ENCODE measurements at regions not wholly inside any gene's neighbourhood (a gene's known extent, or its start where the extent isn't known, plus 50 kb on each side); places are given as distances from the start of the nearest gene placed in this dataset.

DNA sequence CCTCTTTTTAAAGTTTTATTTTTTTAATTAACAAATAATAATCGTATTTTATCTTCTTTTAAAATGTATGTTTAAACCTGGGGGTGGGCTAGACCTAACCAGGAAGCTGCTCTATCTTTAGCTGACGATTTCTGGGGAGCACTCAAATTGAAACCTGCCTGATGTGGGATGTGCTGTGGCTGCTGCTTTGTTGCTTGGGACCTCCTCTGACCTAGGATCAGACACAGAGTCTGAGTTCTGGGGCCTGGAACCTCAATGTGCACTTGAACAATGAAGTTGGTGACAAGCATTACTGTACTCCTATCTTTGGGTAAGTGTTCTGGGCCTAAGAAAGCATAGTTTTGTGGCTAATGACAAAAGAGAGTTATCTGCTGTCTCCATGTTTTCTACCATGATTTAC lies 386.7 kb downstream of the DAD1 start:
- H3K14ac ChIP-seq (replicated peaks; ENCODE audit: low read depth, low read length), result no peak overlapping the region
- H2BK5ac ChIP-seq (ENCODE audit: low read depth, low read length, poor library complexity, severe bottlenecking), result no peak overlapping the region
- H3K23ac ChIP-seq (ENCODE audit: low read depth, low read length), result no peak overlapping the region
- ChIA-PET POLR2A (ENCODE audit: unreplicated experiment) (no interaction called here), CTCF (interaction anchor here (1.0 to 1.4 kb wide), 3 partner anchors 8 to 28 kb away, joined by 4 to 5 read pairs (median 4); no protein-coding TSS in a partner anchor)
- no peaks in the 10 kb centered on the region for H3K79me1 ChIP-seq (ENCODE audit: low read depth in 1 of 2, low read length in 2 of 2)
- no peak overlapping the region for H4K5ac ChIP-seq (ENCODE audit: low read depth, low read length)
- intact Hi-C loops (cut with micrococcal nuclease) (loop anchor here (5.0 kb wide), 1 partner anchor 110 kb away; no protein-coding TSS in a partner anchor), dilution Hi-C loops (cut with HindIII; ENCODE audit: low sequenced_read_pairs, unreplicated experiment) (no loop called here), in situ Hi-C loops (cut with MboI; ENCODE audit: low sequenced_read_pairs) (loop anchor here (10.0 kb wide), 1 partner anchor 172 kb away; no protein-coding TSS in a partner anchor)
- H3K36me3 ChIP-seq (ENCODE audit: control insufficient read depth, insufficient read depth, low read length), result no peaks in the 10 kb centered on the region
- no peak overlapping the region for H2AK9ac ChIP-seq (replicated peaks; ENCODE audit: low read depth, low read length, poor library complexity)
- H3K9me1 ChIP-seq (ENCODE audit: insufficient read depth, low read length), result no peaks in the 10 kb centered on the region; the same call in 1 of the 2 replicates
- H3K18ac ChIP-seq (ENCODE audit: low read depth, low read length), result no peak overlapping the region
- H4K20me1 ChIP-seq (ENCODE audit: insufficient read depth, low read length), result no peaks in the 10 kb centered on the region
- 0 out of 2 replicates have a peak, but pooled peaks cover 1% of the 10 kb centered on the region for H3K4me1 ChIP-seq (ENCODE audit: control insufficient read depth, insufficient read depth, low read length)
- no CpG with 5 or more reads among the region's 2 CpGs for WGBS, 2 experiments (ENCODE audit: extremely low coverage in 2 of 2, insufficient read length in 1 of 2)
- no peak overlapping the region for H3K4ac ChIP-seq (ENCODE audit: low read depth, low read length)
- H2BK20ac ChIP-seq (ENCODE audit: low read depth, low read length), result no peak overlapping the region
- H4K91ac ChIP-seq (ENCODE audit: insufficient read depth, low read depth, low read length), result no peak overlapping the region
- H3K4me2 ChIP-seq (ENCODE audit: low read depth, low read length), result no peak overlapping the region
- H3K9ac ChIP-seq (ENCODE audit: low read depth, low read length), result no peak overlapping the region
- H3K9me3 ChIP-seq (ENCODE audit: control insufficient read depth, insufficient read depth, low read length), result peaks cover 6% of the 10 kb centered on the region
- no peaks in the 10 kb centered on the region for H3K27me3 ChIP-seq (ENCODE audit: control insufficient read depth, insufficient read depth, low read length)
- ATAC-seq (ENCODE audit: low read depth), result no peak
- H2BK120ac ChIP-seq (ENCODE audit: low read depth, low read length), result peak overlapping the region; percentile 41; the same call in 1 of the 2 replicates
- BruUV-seq (replicated peaks), result no TSS peak
- H2AK5ac ChIP-seq (ENCODE audit: low read depth, low read length), result no peak overlapping the region
- no peak for DNase-seq
- no peak overlapping the region for H4K8ac ChIP-seq (ENCODE audit: low read depth in 2 of 2, low read length in 2 of 2)
- TF ChIP-seq RCOR1 (IDR thresholded peaks at IDR 0.05; ENCODE audit: insufficient replicate concordance, low read length) (no peak), BHLHE40 (IDR thresholded peaks at IDR 0.05; ENCODE audit: low read depth, low read length) (no peak), POLR2A (IDR thresholded peaks at IDR 0.05; ENCODE audit: low read depth, low read length) (no peak), MXI1 (IDR thresholded peaks at IDR 0.05; ENCODE audit: borderline replicate concordance, low read depth, low read length) (no peak), NFE2L2 (IDR thresholded peaks at IDR 0.05; ENCODE audit: low read depth, low read length) (no peak), CHD1 (IDR thresholded peaks at IDR 0.05; ENCODE audit: low read depth, low read length) (no peak), MAFK (IDR thresholded peaks at IDR 0.05; ENCODE audit: low read depth, low read length) (no peak), SMC3 (IDR thresholded peaks at IDR 0.05; ENCODE audit: low read depth, low read length) (no peak), MAZ (IDR thresholded peaks at IDR 0.05; ENCODE audit: borderline replicate concordance, low read depth, low read length) (no peak), CEBPB (IDR thresholded peaks at IDR 0.05; ENCODE audit: low read depth, low read length) (no peak), RAD21 (IDR thresholded peaks at IDR 0.05; ENCODE audit: low read length) (no peak)
- TF ChIP-seq, protein P1, sequence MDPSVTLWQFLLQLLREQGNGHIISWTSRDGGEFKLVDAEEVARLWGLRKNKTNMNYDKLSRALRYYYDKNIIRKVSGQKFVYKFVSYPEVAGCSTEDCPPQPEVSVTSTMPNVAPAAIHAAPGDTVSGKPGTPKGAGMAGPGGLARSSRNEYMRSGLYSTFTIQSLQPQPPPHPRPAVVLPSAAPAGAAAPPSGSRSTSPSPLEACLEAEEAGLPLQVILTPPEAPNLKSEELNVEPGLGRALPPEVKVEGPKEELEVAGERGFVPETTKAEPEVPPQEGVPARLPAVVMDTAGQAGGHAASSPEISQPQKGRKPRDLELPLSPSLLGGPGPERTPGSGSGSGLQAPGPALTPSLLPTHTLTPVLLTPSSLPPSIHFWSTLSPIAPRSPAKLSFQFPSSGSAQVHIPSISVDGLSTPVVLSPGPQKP (IDR thresholded peaks at IDR 0.05; ENCODE audit: borderline replicate concordance, low read depth, low read length), result no peak
- TF ChIP-seq, protein P2, sequence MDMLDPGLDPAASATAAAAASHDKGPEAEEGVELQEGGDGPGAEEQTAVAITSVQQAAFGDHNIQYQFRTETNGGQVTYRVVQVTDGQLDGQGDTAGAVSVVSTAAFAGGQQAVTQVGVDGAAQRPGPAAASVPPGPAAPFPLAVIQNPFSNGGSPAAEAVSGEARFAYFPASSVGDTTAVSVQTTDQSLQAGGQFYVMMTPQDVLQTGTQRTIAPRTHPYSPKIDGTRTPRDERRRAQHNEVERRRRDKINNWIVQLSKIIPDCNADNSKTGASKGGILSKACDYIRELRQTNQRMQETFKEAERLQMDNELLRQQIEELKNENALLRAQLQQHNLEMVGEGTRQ (IDR thresholded peaks at IDR 0.05; ENCODE audit: low read depth, low read length), result no peak
- TF ChIP-seq, protein P3, sequence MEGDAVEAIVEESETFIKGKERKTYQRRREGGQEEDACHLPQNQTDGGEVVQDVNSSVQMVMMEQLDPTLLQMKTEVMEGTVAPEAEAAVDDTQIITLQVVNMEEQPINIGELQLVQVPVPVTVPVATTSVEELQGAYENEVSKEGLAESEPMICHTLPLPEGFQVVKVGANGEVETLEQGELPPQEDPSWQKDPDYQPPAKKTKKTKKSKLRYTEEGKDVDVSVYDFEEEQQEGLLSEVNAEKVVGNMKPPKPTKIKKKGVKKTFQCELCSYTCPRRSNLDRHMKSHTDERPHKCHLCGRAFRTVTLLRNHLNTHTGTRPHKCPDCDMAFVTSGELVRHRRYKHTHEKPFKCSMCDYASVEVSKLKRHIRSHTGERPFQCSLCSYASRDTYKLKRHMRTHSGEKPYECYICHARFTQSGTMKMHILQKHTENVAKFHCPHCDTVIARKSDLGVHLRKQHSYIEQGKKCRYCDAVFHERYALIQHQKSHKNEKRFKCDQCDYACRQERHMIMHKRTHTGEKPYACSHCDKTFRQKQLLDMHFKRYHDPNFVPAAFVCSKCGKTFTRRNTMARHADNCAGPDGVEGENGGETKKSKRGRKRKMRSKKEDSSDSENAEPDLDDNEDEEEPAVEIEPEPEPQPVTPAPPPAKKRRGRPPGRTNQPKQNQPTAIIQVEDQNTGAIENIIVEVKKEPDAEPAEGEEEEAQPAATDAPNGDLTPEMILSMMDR (conservative IDR thresholded peaks at IDR 0.05; ENCODE audit: low read depth, low read length), result no peak
- H3K4me3 ChIP-seq (ENCODE audit: insufficient read depth, low read depth, low read length), result no peak overlapping the region
- no peak overlapping the region for H3K56ac ChIP-seq (ENCODE audit: extremely low read depth, insufficient read depth, low read length)
- peak overlapping the region; percentile 18 for H2AFZ ChIP-seq (replicated peaks; ENCODE audit: low read length, poor library complexity)
- H2BK15ac ChIP-seq (ENCODE audit: low read depth, low read length), result peak overlapping the region; percentile 80; the same call in 1 of the 3 replicates
- no peak overlapping the region for H3K27ac ChIP-seq (ENCODE audit: insufficient read depth, low read length)

Data from IMR-90 (cell line).